ENCODE measurements at regions not wholly inside any gene's neighbourhood (a gene's known extent, or its start where the extent isn't known, plus 50 kb on each side); places are given as distances from the start of the nearest gene placed in this dataset.
"Not testable (repeated sequence)": the region's sequence is repeated elsewhere in the genome, so short reads cannot be mapped to it uniquely, and the experiment has no call there.

DNA sequence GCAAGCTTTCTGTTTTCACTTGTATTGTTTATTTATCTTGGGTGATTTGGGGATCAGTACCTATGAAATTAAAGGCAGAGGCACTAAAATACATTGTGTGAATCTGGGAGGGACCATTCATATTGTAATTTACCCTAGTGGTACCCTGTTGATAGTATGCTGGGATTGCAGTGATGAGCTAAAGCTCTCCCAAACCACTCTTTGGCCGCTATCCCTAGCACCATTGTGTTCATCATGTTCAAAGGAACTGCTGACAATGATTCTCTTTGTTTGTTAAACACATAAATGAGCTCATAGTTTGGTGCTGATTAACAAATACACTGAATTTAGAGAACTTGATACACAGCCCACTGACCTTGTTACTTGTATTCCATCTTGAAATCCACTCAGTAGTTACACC, 1469.8 kb downstream of the CDH11 start:
- DNase-seq = no peak
- intact Hi-C loops (cut with DNase I; ENCODE audit: low total_unique reads) = no loop called here
- TF ChIP-seq, protein P1, sequence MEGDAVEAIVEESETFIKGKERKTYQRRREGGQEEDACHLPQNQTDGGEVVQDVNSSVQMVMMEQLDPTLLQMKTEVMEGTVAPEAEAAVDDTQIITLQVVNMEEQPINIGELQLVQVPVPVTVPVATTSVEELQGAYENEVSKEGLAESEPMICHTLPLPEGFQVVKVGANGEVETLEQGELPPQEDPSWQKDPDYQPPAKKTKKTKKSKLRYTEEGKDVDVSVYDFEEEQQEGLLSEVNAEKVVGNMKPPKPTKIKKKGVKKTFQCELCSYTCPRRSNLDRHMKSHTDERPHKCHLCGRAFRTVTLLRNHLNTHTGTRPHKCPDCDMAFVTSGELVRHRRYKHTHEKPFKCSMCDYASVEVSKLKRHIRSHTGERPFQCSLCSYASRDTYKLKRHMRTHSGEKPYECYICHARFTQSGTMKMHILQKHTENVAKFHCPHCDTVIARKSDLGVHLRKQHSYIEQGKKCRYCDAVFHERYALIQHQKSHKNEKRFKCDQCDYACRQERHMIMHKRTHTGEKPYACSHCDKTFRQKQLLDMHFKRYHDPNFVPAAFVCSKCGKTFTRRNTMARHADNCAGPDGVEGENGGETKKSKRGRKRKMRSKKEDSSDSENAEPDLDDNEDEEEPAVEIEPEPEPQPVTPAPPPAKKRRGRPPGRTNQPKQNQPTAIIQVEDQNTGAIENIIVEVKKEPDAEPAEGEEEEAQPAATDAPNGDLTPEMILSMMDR (IDR thresholded peaks at IDR 0.05) = no peak
- TF ChIP-seq POLR2A (IDR thresholded peaks at IDR 0.05) = no peak
- H3K4me3 ChIP-seq = no peak overlapping the region
- H3K36me3 ChIP-seq = no peaks in the 10 kb centered on the region
- no peaks in the 10 kb centered on the region for H3K27me3 ChIP-seq
- no peak overlapping the region for H3K27ac ChIP-seq
- H3K9me3 ChIP-seq = no peaks in the 10 kb centered on the region
- no peaks in the 10 kb centered on the region for H3K4me1 ChIP-seq

DNA sequence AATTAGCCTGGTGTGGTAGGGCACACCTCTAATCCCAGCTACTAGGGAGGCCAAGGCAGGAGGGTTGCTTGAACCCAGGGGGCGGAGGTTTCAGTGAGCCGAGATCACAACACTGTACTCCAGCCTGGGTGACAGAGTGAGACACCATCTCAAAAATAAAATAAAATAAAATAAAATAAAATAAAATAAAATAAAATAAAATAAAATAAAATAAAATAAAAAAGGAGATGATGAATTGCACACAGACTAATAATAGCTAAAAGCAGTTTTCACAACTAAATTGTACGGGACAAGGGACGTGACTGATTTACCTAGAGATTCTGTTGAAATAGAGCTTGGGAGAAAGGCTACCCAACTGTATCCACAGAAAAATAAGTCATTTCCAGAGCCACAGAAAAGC, 1471.3 kb downstream of the CDH11 start:
- H3K27ac ChIP-seq = no peak overlapping the region
- no peak overlapping the region for H3K4me3 ChIP-seq
- TF ChIP-seq, protein P1 (IDR thresholded peaks at IDR 0.05) = no peak
- TF ChIP-seq POLR2A (IDR thresholded peaks at IDR 0.05) = no peak
- no peaks in the 10 kb centered on the region for H3K4me1 ChIP-seq
- H3K27me3 ChIP-seq = no peaks in the 10 kb centered on the region
- no peaks in the 10 kb centered on the region for H3K36me3 ChIP-seq
- intact Hi-C loops (cut with DNase I; ENCODE audit: low total_unique reads) = no loop called here
- H3K9me3 ChIP-seq = no peaks in the 10 kb centered on the region
- no peak for DNase-seq

DNA sequence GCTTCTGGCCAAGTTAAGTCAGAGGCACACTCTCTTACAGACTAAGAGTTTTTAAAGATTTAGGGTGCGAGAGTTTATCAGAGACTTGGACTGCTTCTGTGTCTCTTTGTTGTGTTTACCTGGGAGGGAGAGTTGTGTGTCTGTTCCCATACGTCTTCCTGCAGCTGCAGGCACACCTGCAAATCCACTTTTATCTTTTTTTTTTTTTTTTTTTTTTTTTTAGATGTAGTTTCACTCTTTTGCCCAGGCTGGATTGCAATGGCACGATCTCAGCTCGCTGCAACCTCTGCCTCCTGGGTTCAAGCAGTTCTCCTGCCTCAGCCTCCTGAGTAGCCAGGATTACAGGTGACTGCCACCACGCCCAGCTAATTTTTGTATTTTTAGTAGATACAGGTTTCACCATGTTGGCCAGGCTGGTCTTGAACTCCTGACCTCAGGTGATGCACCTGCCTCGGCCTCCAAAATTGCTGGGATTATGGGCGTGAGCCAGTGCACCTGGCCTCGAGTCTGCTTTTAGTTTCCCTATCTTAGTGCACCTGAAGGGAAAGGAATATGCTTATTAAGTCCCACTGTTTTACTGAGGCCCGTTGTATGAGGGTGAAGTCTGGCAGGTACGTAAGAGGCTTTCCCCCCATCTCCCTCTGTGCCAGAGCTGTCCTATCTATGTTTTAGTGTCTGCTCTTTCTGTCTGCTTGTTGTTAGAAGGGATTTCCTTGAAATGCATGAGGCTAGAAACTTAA, 1488.0 kb downstream of the CDH11 start:
- H3K9me3 ChIP-seq; H3K36me3 ChIP-seq; H3K4me1 ChIP-seq; H3K27me3 ChIP-seq; H3K4me3 ChIP-seq; intact Hi-C loops (cut with DNase I; ENCODE audit: low total_unique reads); DNase-seq; H3K27ac ChIP-seq: not testable (repeated sequence)

DNA sequence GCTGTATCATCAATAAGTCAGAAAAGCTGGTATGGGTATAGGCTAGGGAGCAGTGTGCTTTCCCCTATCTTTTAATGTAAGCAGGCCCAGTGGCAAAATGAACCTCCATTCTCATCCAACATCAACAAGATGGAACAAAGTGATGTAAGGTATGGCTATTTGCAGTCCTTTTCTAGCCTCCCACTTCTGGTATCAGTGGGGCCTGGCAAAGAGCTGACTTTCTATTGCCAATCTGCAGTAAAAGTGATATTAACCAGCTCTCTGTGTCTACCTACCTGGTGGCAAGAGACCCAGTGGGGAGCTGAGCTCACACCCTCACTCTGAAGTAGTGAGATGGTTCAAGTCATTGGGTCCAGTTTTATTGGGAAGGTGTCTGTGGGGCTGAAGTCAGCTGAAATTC, 1492.6 kb downstream of the CDH11 start:
- TF ChIP-seq, protein P1 (IDR thresholded peaks at IDR 0.05) = no peak
- TF ChIP-seq POLR2A (IDR thresholded peaks at IDR 0.05) = no peak
- Histone ChIP-seq H3K4me3 (no peak overlapping the region), H3K36me3 (no peaks in the 10 kb centered on the region), H3K9me3 (no peaks in the 10 kb centered on the region), H3K27me3 (no peaks in the 10 kb centered on the region), H3K4me1 (no peaks in the 10 kb centered on the region), H3K27ac (no peak overlapping the region)
- no peak for DNase-seq
- intact Hi-C loops (cut with DNase I; ENCODE audit: low total_unique reads) = no loop called here

DNA sequence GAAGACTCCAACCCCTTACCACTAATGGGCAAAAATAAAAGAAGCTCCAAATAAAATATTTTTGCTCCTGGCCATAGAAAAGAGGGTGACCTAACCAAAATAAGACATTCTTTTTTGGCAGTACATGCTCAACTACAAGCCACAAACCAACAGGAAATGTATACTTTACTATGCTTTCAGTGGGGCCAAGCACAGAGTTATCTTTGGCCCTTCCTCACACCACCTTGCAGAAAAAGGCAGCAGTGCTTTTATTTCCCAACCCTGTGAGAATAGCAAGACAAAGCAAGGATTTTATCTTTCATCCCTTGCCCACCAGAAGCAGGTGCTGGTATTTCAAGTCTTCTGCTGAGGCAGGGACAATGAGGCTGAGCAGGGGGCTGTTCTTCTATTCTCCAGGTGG, 1493.1 kb downstream of the CDH11 start:
- Histone ChIP-seq H3K27ac (no peak overlapping the region), H3K9me3 (no peaks in the 10 kb centered on the region), H3K4me3 (no peak overlapping the region), H3K36me3 (no peaks in the 10 kb centered on the region), H3K4me1 (no peaks in the 10 kb centered on the region), H3K27me3 (no peaks in the 10 kb centered on the region)
- intact Hi-C loops (cut with DNase I; ENCODE audit: low total_unique reads) = no loop called here
- DNase-seq = no peak
- TF ChIP-seq POLR2A (IDR thresholded peaks at IDR 0.05) = no peak
- TF ChIP-seq, protein P1 (IDR thresholded peaks at IDR 0.05) = no peak

DNA sequence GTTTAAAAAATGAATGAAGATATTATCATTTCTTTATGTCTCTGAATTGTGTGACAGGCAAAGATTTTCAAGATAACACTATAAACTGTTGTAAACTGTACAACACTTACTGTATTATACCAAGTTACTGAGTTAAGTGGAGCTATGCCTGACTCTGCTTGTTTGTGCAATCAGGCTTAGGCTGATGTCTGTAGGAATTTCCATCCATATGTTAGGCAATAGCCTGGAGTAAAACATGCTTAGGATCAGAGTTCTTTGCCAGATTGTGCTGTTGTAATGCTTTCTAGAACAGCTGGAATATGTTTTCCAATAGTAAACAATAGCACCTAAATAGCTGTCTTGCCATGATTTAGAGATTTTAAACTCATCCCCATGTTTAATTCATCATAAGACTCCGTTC, 1496.7 kb downstream of the CDH11 start:
- Histone ChIP-seq H3K36me3 (no peaks in the 10 kb centered on the region), H3K9me3 (no peaks in the 10 kb centered on the region), H3K27ac (no peak overlapping the region), H3K4me3 (no peak overlapping the region), H3K4me1 (no peaks in the 10 kb centered on the region), H3K27me3 (no peaks in the 10 kb centered on the region)
- DNase-seq = no peak
- intact Hi-C loops (cut with DNase I; ENCODE audit: low total_unique reads) = no loop called here
- TF ChIP-seq, protein P1 (IDR thresholded peaks at IDR 0.05) = no peak
- no peak for TF ChIP-seq POLR2A (IDR thresholded peaks at IDR 0.05)

All from uterus (tissue), 3 donors.